Endothelial cell of umbilical vein (primary cell): ENCODE measurements at regions not wholly inside any gene's neighbourhood (a gene's known extent, or its start where the extent isn't known, plus 50 kb on each side); places are given as distances from the start of the nearest gene placed in this dataset.

Source experiments
- CTCF ChIP-seq, 2 donors: IDR thresholded peaks; 1 replicate in 1 of 2; 2 replicates in 1 of 2; pipeline ENCODE4 v1.5.1; 2011; ENCODE audit warnings: low read length in 2 of 2, mild to moderate bottlenecking in 2 of 2, moderate library complexity in 2 of 2, control low read depth in 1 of 2, inconsistent platforms in 1 of 2, low read depth in 1 of 2; ENCODE audit not compliant: insufficient read depth in 1 of 2; ENCODE audit errors: extremely low read depth in 1 of 2
- EZH2 ChIP-seq: IDR thresholded peaks from 2 replicates; pipeline ENCODE4 v1.6.1; 2012; ENCODE audit warnings: borderline replicate concordance, low read depth, mild to moderate bottlenecking, moderate library complexity, low read length, inconsistent platforms; ENCODE audit not compliant: severe bottlenecking
- FOS ChIP-seq: IDR thresholded peaks from 2 replicates; pipeline ENCODE4 v1.6.1; 2011; ENCODE audit warnings: mild to moderate bottlenecking, low read length, moderate library complexity, borderline replicate concordance; ENCODE audit not compliant: insufficient read depth
- JUN ChIP-seq: IDR thresholded peaks from 2 replicates; pipeline ENCODE4 v1.6.1; 2011; ENCODE audit warnings: borderline replicate concordance, low read depth; ENCODE audit not compliant: insufficient read length, insufficient read depth
- MAX ChIP-seq: IDR thresholded peaks from 2 replicates; pipeline ENCODE4 v1.6.1; 2011; ENCODE audit not compliant: insufficient read depth, insufficient read length
- POLR2A ChIP-seq: IDR thresholded peaks from 2 replicates; pipeline ENCODE4 v1.6.1; 2012; ENCODE audit warnings: low read depth, mild to moderate bottlenecking, control low read depth, low read length
- POLR2AphosphoS5 ChIP-seq: IDR thresholded peaks from 2 replicates; pipeline ENCODE4 v1.6.1; 2012; ENCODE audit warnings: low read depth, mild to moderate bottlenecking, control low read depth, low read length, moderate library complexity; ENCODE audit not compliant: insufficient read depth

- TF ChIP-seq CTCF (IDR thresholded peaks at IDR 0.05; ENCODE audit: extremely low read depth in 1 of 2, insufficient read depth in 1 of 2, low read depth in 1 of 2, low read length in 2 of 2): no peak
- TF ChIP-seq FOS: no peak
- TF ChIP-seq EZH2: no peak
- TF ChIP-seq MAX: no peak
- no peak for TF ChIP-seq POLR2AphosphoS5
- no peak for TF ChIP-seq POLR2A
- TF ChIP-seq JUN: no peak
Measured at GRCh38 chr2:134152045-134153010, 101.5 kb upstream of the MGAT5 start.
